Activated T-cell treated with anti-CD3 and anti-CD28 coated beads for 4 hours (primary cell): ENCODE measurements at regions not wholly inside any gene's neighbourhood (a gene's known extent, or its start where the extent isn't known, plus 50 kb on each side); places are given as distances from the start of the nearest gene placed in this dataset.
"Not testable (repeated sequence)": the region's sequence is repeated elsewhere in the genome, so short reads cannot be mapped to it uniquely, and the experiment has no call there.

Source experiments
- DNase-seq: peaks from one replicate; pipeline ENCODE4 v3.0.0-alpha.2; 2020

DNA sequence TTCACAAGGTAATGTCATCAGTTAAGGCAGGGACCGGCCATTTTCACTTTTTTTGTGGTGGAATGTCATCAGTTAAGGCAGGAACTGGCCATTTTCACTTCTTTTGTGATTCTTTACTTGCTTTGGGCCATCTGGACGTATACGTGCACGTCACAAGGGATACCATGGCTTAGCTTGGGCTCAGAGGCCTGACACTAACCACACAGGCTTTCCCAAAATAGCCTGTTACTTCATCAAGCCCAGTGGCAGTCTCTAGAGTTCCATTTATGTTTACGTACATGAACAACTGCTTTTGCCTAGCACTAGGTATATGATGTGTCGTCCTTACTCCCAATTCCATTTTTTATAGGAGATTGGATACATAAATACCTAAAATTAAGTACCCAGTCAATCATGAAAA is 237.9 kb downstream of the C7orf25 start:
- DNase-seq: no peak

DNA sequence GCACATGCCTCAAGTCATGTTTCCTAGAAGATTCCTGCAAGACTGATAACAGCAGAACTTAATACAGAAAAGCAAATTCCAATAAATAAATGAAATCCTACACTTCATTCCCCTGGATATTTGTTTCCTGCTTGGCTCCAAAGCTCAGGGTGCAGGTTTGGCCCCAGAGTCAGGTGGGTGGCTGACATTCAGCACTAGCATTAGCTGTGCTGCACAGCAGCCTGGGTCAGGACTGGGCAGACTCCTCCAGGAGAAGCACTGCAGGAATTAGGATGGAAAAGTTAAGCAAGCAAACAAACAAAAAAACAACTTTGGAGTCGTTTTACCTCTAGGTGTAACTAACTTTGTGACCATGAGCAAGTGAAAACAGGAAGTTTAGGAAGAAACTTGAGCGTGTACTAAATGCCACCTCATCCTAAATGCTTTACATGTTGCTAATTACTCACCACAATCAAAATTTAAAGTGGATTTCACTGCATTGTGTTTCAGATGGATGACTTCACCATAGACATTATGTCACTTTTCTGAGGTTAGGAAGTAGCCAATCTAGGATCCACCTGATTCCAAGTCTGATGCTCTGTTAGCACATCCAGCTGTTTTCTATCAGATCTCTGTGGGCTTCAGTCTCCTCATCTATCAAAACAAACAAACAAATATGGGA is 239.4 kb downstream of the C7orf25 start:
- no peak for DNase-seq

DNA sequence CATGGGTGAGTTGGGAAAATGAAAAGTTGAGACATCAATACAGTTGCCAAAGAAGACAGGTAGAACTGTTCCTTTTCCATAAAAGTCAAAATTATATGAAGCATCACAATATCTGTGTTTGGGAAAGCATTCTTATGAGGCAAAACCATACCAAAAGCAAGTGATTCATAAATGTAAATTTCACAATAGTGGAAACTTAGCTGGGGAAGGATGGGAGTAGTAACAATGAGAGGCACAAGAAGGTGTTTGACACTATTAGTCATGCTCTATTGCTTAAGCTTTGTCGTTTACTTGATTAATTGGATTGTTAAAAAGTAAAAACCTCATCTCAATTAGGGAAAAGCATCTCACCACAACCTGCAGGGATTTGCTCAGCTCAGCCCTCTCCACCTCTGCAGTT is 240.2 kb downstream of the C7orf25 start:
- DNase-seq: no peak

DNA sequence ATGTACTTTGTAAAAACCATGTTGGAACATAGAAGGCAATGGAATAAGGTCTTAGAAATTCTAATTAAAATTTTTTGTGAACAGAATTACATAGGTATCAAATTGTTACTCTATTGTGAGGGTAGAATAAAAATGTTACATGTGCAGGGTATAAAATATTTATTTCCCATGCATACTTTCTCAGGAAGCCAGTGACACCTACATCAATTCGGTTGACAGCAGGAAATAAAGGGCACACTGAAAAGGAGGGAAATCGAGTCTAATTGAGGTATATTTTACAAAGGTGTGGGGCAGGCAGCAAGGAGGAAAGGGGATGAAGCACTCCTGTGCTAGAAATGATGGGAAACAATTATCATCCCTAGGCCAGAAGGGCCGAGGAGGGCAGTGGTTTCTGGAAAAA is 244.9 kb downstream of the C7orf25 start:
- no peak for DNase-seq

DNA sequence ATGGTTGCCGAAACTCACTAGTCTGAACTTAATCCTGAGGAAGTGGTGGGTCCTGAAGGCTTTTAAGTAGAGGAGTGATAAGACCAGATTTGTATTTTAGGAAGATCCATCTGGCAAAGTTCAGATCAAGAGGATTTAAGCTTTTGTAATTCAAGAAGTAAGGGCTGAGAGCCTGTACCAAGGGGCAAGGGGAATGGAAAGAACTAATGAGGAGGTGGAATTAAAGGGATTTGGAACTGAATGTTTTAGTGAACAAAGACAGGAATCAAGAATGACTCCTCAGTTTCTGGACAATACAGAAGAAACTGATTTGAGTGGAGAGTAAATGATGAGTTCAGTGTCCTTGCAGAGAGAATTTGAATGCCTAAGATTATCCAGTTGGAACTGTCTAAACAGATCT is 249.0 kb downstream of the C7orf25 start:
- DNase-seq: no peak

DNA sequence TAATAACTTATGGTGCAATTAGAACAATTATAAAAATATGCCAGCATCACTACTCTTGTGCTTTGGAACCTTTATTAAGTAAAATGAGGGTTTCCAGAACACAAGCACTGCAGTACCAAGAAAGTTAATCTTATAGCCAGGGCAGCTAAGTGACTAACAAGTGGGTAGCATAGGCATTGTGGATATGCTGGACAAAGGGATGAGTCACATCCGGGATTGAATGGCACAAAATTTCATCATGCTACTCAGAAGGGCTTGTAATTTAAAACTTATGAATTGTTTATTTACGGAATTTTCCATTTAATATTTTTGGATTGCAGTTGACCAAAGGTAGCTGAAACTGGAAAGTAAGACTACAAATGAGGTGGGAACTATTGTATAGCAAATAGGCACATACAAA is 250.6 kb downstream of the C7orf25 start:
- no peak for DNase-seq

DNA sequence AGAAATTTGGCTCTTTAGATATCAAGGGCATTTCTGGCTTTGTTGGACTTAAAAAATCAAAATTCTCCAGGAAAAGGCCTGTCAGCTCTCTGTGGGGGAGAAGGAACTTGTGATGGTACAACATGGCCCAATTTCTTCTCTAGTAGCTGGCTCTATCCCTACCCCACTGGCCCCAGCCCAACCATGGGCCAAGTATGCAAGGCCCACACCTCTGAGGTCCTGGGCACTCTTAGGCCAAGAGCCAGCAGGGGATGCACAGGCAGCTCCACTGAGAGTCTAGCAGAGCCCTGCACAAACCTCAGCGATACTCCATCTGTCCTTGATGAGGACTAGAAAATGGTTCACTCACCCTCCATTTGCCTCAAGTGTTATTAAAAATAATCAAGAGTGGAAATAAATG is 261.2 kb downstream of the C7orf25 start:
- no peak for DNase-seq

DNA sequence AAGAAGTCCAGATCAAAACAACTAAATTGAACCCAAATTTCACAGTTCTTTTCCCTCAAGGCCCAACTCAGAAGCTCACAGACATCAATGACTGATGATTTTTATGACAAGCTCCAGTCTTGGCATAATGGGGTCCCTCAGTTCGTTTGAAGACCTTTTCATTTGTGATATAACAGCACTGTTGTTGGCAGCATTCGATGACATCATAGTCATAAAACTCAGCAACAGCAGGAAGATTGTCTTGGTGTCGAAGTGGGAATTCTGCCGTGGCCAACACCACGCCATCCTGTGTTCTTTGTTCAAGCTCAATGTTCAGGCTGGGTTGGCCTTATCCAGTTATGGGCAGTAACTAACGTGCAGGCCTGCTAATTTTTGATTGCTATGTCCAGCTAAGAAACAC is 261.7 kb downstream of the C7orf25 start:
- no peak for DNase-seq

DNA sequence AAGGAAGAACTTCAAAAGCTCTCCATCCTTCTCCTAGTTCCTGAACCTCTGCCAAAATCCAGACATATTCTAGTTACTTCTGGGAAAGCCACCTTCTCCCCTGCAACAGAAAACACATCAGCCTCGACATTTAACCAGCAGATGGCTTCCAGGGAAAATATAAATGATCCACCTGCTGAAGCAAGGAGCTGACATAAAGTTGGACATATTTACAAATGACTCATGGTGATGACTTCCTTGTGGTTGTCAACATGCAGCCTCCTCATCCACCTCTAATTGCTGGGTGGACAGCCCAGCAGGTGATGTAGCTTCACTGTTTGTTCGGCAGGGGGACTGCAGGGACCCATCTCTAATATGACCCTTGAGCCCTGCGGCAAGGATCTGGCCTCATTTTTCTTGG is 266.0 kb downstream of the C7orf25 start:
- DNase-seq: no peak

DNA sequence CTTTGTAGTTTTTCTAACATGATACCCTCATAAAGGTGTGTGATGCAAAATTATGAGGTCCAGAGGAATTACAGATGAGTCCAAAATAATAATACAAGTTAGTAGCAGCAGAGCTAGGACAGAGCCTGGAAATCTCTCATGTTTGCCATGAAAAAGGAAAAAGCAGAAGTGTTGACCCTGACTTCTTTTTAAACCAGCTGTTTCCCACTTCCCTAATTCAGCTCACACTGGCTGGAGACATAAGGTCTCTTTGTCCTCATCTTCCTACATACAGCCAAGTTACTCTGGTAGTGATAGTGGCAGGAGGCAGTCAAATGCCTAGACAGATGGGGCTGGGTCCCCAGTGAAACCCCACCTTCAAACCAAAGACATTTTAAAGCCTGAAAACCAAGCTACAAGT is 269.2 kb downstream of the C7orf25 start:
- no peak for DNase-seq

DNA sequence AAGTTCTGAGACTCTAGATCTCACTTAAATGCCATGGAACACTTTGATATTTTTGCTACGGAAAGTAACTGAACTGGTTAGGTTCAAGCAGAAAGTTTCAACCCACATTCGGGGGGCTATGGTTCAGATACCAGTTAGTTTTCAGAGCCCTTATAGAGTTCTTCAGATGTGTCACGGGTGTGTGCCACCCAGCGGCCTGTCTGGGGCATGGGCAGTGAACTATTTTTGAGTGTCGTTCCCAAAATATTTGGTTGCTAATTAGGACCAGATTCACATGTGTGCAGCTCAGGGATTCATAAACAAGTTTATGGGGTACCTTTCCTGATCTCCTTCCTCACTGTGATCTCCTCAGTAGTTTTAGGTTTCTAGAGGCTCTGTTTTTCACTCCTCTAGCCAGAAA is 271.9 kb downstream of the C7orf25 start:
- no peak for DNase-seq

DNA sequence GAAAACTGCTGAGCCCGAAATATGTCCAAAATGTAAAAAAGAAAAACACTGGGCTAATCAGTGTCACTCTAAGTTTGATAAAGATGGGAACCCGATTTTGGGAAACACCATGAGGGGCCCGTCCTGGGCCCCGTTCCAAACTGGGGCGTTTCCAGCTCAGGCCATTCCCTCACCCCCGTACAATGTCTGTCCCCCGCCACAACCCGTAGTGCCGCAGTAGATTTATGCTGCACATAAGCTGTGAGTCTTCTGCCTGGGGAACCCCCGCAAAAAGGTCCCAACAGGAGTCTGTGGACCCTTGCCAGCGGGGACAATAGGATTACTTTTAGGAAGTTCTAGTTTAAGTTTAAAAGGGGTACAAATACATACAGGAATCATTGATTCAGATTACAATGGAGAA is 275.5 kb downstream of the C7orf25 start:
- DNase-seq: not testable (repeated sequence)

DNA sequence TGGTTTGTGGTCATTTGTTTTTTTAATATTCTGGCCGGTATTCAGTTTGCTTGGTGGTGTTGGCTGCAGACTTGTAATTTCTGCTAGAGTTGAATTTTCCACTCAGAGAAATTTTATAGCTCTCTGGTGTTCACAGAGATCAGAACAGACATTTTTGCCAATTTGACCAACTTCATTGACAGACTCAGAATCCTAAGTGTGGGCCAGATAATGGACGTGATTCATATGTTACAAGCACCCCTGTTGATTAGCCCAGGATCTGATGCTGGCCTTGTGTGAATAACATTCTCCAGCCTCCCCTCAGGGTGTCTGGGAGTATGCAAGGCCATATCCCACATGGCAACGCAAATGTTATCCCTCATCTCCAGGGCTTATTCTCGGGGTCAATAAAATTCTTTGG is 283.8 kb downstream of the C7orf25 start:
- DNase-seq: no peak

DNA sequence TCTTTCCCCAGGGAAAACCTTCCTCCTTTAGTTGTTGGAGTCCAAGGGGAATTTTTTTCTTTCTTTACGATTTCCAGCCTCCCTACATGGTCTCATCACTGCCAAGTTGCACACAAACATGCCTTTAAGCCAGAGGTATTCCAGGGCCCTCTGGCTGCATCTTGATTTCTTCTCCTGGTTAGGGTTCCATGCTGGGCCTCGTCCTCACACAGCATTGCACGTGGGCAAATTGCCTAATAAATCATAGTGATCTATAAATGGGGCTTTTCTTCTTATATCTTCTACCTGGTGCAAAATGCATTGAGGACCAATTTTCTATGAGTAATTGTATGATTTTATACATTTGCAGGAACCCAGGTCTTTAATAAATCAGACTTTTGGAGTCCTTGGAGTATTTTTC is 284.2 kb downstream of the C7orf25 start:
- no peak for DNase-seq

DNA sequence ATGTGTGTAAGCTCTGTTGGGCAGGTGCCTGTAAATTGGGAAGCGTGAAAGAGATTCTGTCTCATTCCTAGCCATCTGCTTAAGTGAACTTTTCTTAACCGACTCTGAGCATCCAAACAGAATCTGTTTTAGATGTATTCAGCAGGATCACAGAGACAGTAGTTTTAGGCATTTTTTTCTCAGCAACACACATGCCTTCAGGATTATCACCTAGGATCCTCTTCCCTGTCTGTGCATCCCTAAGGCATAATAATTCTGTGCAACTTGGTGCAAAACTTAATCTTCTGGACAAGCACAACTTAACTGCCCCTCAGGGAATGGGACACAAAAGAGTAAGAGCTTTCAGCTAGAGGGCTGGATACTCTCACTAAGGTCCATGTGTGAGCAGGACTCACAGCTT is 284.8 kb downstream of the C7orf25 start:
- no peak for DNase-seq

DNA sequence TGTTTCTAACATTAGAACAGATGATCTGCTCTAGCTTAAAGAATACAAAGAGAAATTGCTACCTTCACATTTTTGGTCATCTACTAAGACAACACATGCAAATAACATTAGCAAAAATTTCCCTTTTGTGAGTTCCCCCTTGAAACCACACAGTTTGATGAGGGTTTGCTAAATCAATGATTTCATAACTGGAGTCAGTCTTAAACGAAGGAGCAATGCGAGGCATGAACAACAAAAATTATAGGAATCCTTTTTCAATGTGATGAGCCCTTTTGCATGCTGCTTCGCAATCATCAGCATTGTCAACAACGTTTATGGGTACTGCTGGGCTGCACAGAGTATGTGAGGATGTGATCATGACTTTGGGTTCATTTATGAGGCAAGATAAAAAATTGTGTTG is 286.4 kb downstream of the C7orf25 start:
- DNase-seq: no peak

DNA sequence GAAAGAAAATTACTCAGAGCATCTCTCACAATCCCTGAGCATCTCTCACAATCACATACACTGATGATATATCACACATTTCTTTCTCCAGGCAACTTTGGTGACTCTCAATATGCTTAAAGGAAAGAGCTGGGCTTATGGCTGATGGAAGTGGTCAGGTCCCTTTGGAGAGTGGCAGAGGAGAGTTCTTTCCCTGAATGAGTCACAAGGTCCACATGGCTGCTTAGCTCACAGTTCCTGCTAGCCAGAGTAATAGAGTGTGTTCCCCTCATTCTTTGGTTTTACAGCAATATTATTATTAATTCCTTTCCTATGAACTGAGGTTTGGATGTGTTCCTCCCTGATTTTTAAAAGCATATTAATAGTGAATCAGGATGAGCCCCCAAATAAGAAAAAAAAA is 287.4 kb downstream of the C7orf25 start:
- no peak for DNase-seq

DNA sequence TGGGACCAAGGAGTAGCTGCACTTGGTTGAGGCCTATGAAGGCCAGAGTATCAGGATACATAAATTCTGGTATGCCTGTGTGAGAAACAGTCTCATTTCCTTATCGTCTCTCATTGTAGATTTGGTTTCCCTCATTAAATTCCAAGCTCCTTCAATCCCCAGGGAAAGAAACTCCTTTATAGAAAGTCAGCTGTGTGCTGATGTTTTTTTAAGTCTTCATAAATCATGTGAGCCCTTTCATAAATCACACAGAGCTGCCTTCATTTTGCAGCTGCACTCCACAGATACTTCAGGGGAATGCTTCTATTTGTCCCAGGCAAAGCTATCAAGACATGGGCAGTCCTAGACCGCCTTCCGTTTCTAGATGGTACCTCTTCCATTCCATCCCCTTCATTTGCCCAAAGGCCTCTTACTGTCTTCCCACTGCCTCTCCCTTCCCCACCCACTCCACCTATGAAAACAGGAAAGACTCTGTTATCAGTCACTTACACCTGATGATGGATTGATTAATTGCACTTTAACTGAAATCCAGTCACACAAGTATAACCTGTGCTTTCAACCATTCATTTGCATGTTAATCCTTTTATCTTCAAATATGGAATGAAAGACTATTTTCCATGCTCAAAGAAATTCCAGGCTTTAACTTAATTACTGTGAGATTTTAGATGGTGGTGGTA is 290.2 kb downstream of the C7orf25 start:
- no peak for DNase-seq

DNA sequence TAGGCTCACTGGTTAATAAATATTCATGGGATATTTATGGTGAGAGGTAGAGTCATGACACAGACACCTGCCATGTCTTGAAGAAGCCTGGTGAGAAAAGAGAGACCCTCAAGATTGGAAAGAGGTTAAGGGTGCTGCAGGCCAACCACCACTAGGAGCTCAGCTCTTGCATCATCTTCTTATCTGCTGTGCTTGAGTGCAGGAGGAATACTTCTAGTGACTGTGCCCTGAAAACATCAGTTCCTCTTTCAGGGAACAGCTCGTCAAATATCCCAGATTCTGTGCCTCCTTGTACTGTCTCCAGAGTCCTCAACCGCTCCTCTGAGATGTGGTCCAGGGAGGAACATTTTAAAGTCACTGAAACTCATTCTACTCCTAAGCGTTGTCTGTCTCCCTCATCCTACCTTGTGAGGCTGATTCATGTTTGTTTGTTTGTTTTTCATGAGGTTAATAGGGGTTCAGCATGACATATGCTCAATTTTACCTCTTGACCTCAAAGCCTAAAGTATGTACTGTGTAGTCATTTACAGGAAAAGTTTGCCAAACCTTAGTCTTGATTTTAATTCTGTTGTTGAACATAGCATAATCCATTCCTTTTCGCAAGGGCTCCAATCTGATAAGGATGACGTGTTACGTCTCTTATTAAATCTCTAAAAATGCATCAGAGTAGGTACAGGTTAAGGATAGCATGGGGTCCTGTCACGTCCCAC is 293.1 kb downstream of the C7orf25 start:
- DNase-seq: no peak

DNA sequence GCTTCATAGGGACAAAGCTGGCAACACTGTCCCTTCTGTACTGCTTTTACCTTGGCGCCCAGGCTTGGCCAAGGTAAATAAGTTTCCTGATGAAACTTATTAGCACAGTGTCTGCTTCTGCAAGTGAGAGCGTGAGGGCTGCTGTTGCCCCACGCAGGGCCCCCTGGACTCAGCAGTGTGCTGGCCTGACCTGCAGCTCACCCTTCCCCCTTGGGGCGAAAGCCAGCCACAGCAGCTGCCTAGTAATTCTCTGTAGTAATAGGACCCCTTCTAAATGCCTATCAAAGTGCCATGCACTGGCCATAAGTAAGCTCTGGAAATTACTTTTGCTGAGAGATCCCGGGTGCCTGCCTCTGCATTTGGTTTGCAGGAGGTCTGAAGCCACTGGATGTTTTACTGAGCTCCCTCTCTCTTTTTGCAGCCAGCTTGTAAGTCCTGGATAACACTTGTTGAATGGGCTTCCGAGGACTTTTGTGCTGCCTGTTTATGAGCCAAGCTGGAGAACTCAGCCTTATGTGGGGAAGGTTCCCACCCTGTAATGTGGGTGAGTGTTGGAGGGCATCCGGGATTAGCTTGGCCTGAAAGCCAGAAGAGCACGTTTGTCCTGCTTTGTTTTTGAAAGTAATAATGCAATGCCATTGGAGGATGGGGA is 293.9 kb downstream of the C7orf25 start:
- no peak for DNase-seq

DNA sequence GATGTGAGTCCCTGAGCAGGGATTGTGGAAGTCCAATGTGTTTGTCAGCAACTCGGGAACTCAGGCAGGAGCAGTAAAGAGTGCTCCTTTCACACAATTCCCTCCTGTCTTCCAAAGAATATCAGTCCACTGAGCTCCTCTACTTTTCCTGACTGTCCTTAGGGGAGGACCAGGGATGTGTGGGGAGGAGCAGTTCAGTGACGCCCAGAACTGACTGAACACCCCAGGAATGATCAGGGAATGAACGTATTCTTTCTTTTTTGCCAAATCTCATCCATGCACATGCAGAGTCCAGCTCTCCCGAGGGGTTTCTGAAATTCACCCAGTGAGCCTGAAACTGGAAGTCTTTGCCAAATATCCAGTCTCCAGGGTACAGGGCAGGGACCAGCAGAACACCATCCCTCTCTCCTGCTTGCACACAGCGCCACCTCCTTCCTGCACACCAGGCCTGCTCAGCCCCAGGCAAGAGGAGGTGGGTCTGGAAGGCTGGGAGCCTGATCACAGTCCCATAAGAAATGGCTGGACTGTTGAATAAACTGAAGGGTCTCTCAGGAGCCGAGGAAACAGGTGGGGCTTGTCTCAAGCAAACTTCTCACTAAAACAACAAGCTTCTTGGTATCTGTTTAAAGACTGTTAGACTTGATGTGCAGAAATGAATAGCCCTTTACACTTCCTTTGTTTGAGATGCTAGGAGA is 294.7 kb downstream of the C7orf25 start:
- no peak for DNase-seq

DNA sequence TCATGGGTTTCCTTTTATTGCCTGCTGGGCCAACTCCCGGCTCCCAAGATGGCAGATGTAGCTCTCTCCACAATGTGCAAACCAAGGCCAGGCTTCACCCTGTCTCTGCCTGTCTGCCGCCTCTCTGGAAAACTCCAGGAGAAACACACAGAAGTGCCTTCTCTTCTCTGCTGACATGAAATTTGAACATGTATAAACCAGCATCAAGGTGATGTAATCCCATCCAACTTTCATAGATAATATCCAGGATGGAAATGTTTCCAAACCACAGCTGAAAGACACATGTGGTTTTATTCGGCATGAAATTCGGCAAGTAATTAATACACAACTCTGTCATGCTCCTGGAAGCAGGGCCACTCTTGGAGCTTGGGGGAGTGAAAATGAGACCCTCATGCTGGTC is 297.2 kb downstream of the C7orf25 start:
- DNase-seq: no peak

DNA sequence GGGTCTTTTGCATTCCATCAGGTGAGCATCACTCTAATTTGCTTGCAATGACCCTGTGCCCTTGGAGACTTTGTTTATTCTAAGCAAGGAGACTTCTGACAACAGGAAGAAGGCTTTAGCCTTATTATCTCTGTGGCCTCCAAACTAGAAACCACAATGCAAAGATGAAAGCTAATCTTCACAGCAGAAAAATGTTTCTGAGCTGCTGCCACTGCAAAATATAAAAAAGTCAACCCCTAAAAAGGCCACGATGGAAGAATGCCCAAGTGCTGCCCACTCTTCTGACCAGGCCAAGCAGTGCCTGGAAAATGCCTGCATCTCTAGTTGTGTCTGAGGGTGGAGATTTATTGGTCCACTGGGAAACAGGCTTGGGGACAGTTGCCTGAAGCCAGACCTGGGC is 299.9 kb downstream of the C7orf25 start:
- DNase-seq: no peak
